Mesothelial cell of epicardium (in vitro differentiated cells): ENCODE measurements at regions not wholly inside any gene's neighbourhood (a gene's known extent, or its start where the extent isn't known, plus 50 kb on each side); places are given as distances from the start of the nearest gene placed in this dataset.
"Not testable (repeated sequence)": the region's sequence is repeated elsewhere in the genome, so short reads cannot be mapped to it uniquely, and the experiment has no call there.

ENCODE experiments used
- DNase-seq, 2 experiments: peaks; one replicate each; pipeline ENCODE4 v3.0.0; 2021; ENCODE audit warnings: low spot score in 2 of 2; ENCODE audit not compliant: unreplicated experiment in 2 of 2
- H3K27ac Mint-ChIP-seq: 2 replicates; pipeline ENCODE4 v1.8.0; 2021; ENCODE audit warnings: mixed read lengths
- H3K27me3 Mint-ChIP-seq: 2 replicates; pipeline ENCODE4 v1.8.0; 2021; ENCODE audit warnings: low read depth, mixed read lengths
- H3K36me3 Mint-ChIP-seq: 2 replicates; pipeline ENCODE4 v1.8.0; 2021; ENCODE audit warnings: mixed read lengths
- H3K4me1 Mint-ChIP-seq: 2 replicates; pipeline ENCODE4 v1.8.0; 2021; ENCODE audit warnings: mixed read lengths
- H3K4me3 Mint-ChIP-seq: 2 replicates; pipeline ENCODE4 v1.8.0; 2021; ENCODE audit warnings: mild to moderate bottlenecking, moderate library complexity, mixed read lengths
- H3K9me3 Mint-ChIP-seq: 2 replicates; pipeline ENCODE4 v1.8.0; 2021; ENCODE audit warnings: mixed read lengths
- CTCF ChIP-seq: fragments of 200-600 bp; sonication (generic); IDR thresholded peaks from one replicate; pipeline ENCODE4 v1.5.0; 2021; ENCODE audit warnings: antibody characterized with exemption; ENCODE audit not compliant: unreplicated experiment

- H3K27ac Mint-ChIP-seq, result no peak overlapping the region
- H3K27me3 Mint-ChIP-seq, result peaks cover 17% of the 10 kb centered on the region
- peaks cover 5% of the 10 kb centered on the region for H3K9me3 Mint-ChIP-seq
- no peak overlapping the region for H3K4me3 Mint-ChIP-seq
- peaks cover 4% of the 10 kb centered on the region for H3K4me1 Mint-ChIP-seq
- no peak for DNase-seq
- no peak for TF ChIP-seq CTCF
- H3K36me3 Mint-ChIP-seq, result no peaks in the 10 kb centered on the region
These were observed 222.9 kb upstream of the KCNK2 start for GRCh38 chr1:214859647-214860046.

- no peak for TF ChIP-seq CTCF
- no peaks in the 10 kb centered on the region for H3K36me3 Mint-ChIP-seq
These were observed 220.9 kb upstream of the KCNK2 start for GRCh38 chr1:214861615-214862014.

GRCh38 chr1:214862421-214862820, 220.1 kb upstream of the KCNK2 start:
- Mint-ChIP-seq H3K27ac (no peak overlapping the region), H3K27me3 (peaks cover 11% of the 10 kb centered on the region), H3K4me3 (no peak overlapping the region), H3K4me1 (peaks cover 4% of the 10 kb centered on the region), H3K36me3 (no peaks in the 10 kb centered on the region), H3K9me3 (peaks cover 10% of the 10 kb centered on the region)
- no peak for TF ChIP-seq CTCF
- DNase-seq, result no peak

More at GRCh38 chr1:214861615-214862014, 220.9 kb upstream of the KCNK2 start:
- peaks cover 11% of the 10 kb centered on the region for H3K27me3 Mint-ChIP-seq
- H3K4me3 Mint-ChIP-seq, result no peak overlapping the region
- H3K27ac Mint-ChIP-seq, result no peak overlapping the region
- peaks cover 4% of the 10 kb centered on the region for H3K4me1 Mint-ChIP-seq
- H3K9me3 Mint-ChIP-seq, result peaks cover 10% of the 10 kb centered on the region
- DNase-seq, result no peak

- H3K4me1 Mint-ChIP-seq, result peaks cover 4% of the 10 kb centered on the region
- no peaks in the 10 kb centered on the region for H3K36me3 Mint-ChIP-seq
- no peak overlapping the region for H3K4me3 Mint-ChIP-seq
- no peak for TF ChIP-seq CTCF
- H3K27me3 Mint-ChIP-seq, result peaks cover 7% of the 10 kb centered on the region
- no peak overlapping the region for H3K27ac Mint-ChIP-seq
- DNase-seq, result no peak
- peaks cover 13% of the 10 kb centered on the region for H3K9me3 Mint-ChIP-seq
These were observed 217.4 kb upstream of the KCNK2 start for GRCh38 chr1:214864896-214865688.

GRCh38 chr1:214870426-214870825, 212.1 kb upstream of the KCNK2 start:
- not testable (repeated sequence) for H3K4me3 Mint-ChIP-seq, H3K9me3 Mint-ChIP-seq, H3K4me1 Mint-ChIP-seq, H3K27ac Mint-ChIP-seq, DNase-seq, H3K27me3 Mint-ChIP-seq, H3K36me3 Mint-ChIP-seq

- Mint-ChIP-seq H3K9me3 (peaks cover 6% of the 10 kb centered on the region), H3K36me3 (no peaks in the 10 kb centered on the region), H3K4me3 (no peak overlapping the region), H3K27ac (no peak overlapping the region), H3K27me3 (peaks cover 11% of the 10 kb centered on the region), H3K4me1 (no peaks in the 10 kb centered on the region)
- no peak for DNase-seq
- no peak for TF ChIP-seq CTCF
These were observed 201.6 kb upstream of the KCNK2 start for GRCh38 chr1:214880956-214881355.
